ENCODE measurements at regions not wholly inside any gene's neighbourhood (a gene's known extent, or its start where the extent isn't known, plus 50 kb on each side); places are given as distances from the start of the nearest gene placed in this dataset.
"Not testable (repeated sequence)": the region's sequence is repeated elsewhere in the genome, so short reads cannot be mapped to it uniquely, and the experiment has no call there.

- DNase-seq, result no peak
These were observed 162.4 kb upstream of the PRICKLE2 start for GRCh38 chr3:64387688-64388087.

GRCh38 chr3:64385277-64385676 is 160.0 kb upstream of the PRICKLE2 start:
- DNase-seq, result no peak

- DNase-seq, result no peak
These were observed 159.3 kb upstream of the PRICKLE2 start for GRCh38 chr3:64384561-64384960.

- peak; percentile 53 for DNase-seq
These were observed 156.9 kb upstream of the PRICKLE2 start for GRCh38 chr3:64382153-64382552.

- DNase-seq, result no peak
These were observed 156.1 kb upstream of the PRICKLE2 start for GRCh38 chr3:64381367-64381766.

- no peak for DNase-seq
These were observed 155.3 kb upstream of the PRICKLE2 start for GRCh38 chr3:64380546-64380945.

GRCh38 chr3:64379221-64379620 is 154.0 kb upstream of the PRICKLE2 start:
- DNase-seq, result no peak

- no peak for DNase-seq
These were observed 152.7 kb upstream of the PRICKLE2 start for GRCh38 chr3:64377942-64378341.

GRCh38 chr3:64375737-64376136 is 150.5 kb upstream of the PRICKLE2 start:
- DNase-seq, result no peak

- no peak for DNase-seq
These were observed 144.1 kb upstream of the PRICKLE2 start for GRCh38 chr3:64369390-64369789.

- peak; percentile 34 for DNase-seq
These were observed 143.2 kb upstream of the PRICKLE2 start for GRCh38 chr3:64368257-64369020.

GRCh38 chr3:64365877-64366276 is 140.6 kb upstream of the PRICKLE2 start:
- no peak for DNase-seq

- DNase-seq, result no peak
These were observed 138.6 kb upstream of the PRICKLE2 start for GRCh38 chr3:64363842-64364241.

- peak; percentile 23 for DNase-seq
These were observed 136.9 kb upstream of the PRICKLE2 start for GRCh38 chr3:64361962-64362735.

GRCh38 chr3:64361036-64361435 is 135.8 kb upstream of the PRICKLE2 start:
- not testable (repeated sequence) for DNase-seq

GRCh38 chr3:64360280-64360679 is 135.0 kb upstream of the PRICKLE2 start:
- DNase-seq, result no peak

- no peak for DNase-seq
These were observed 134.5 kb upstream of the PRICKLE2 start for GRCh38 chr3:64359735-64360134.

- peak; percentile 66 for DNase-seq
These were observed 133.6 kb upstream of the PRICKLE2 start for GRCh38 chr3:64358853-64359252.

- peak; percentile 32 for DNase-seq
These were observed 132.9 kb upstream of the PRICKLE2 start for GRCh38 chr3:64358176-64358575.

- no peak for DNase-seq
These were observed 132.2 kb upstream of the PRICKLE2 start for GRCh38 chr3:64357481-64357880.

GRCh38 chr3:64355401-64355807 is 130.1 kb upstream of the PRICKLE2 start:
- DNase-seq, result peak; percentile 15

- no peak for DNase-seq
These were observed 129.7 kb upstream of the PRICKLE2 start for GRCh38 chr3:64354956-64355355.

GRCh38 chr3:64354221-64354620 is 129.0 kb upstream of the PRICKLE2 start:
- DNase-seq, result no peak

GRCh38 chr3:64353226-64353625 is 128.0 kb upstream of the PRICKLE2 start:
- DNase-seq, result peak; percentile 13
